ENCODE measurements at regions not wholly inside any gene's neighbourhood (a gene's known extent, or its start where the extent isn't known, plus 50 kb on each side); places are given as distances from the start of the nearest gene placed in this dataset.

GRCh38 chr3:13188181-13188779 is 115.1 kb upstream of the IQSEC1 start:
- H3K9me3 ChIP-seq (ENCODE audit: control insufficient read depth in 4 of 4, insufficient read depth in 3 of 4, low read length in 3 of 4): peaks cover 0 to 13% (median 0%) of the 10 kb centered on the region in 4 donors
- no peak overlapping the region for H3K9ac ChIP-seq (ENCODE audit: insufficient read depth in 1 of 2, low read length in 2 of 2)
- H3K27ac ChIP-seq (ENCODE audit: low read depth in 1 of 2, low read length in 1 of 2): no peak overlapping the region
- TF ChIP-seq CTCF (IDR thresholded peaks at IDR 0.05; ENCODE audit: control extremely low read depth, extremely low read depth): no peak
- H3K27me3 ChIP-seq (ENCODE audit: control insufficient read depth in 3 of 3, insufficient read depth in 3 of 3, low read length in 2 of 3): no peaks in the 10 kb centered on the region
- DNase-seq: no peak
- 89 to 95% methylated on average over 4 of the region's 4 CpGs for WGBS, 2 donors
- H3K36me3 ChIP-seq (ENCODE audit: control insufficient read depth in 4 of 4, insufficient read depth in 4 of 4, low read length in 4 of 4): no peaks in the 10 kb centered on the region
- no peaks in the 10 kb centered on the region for H3K4me1 ChIP-seq (ENCODE audit: control insufficient read depth in 5 of 5, insufficient read depth in 5 of 5, low read length in 5 of 5)
- H3K4me3 ChIP-seq: no peak overlapping the region
- ATAC-seq (ENCODE audit: insufficient read depth, low FRiP score): no peak

DNA sequence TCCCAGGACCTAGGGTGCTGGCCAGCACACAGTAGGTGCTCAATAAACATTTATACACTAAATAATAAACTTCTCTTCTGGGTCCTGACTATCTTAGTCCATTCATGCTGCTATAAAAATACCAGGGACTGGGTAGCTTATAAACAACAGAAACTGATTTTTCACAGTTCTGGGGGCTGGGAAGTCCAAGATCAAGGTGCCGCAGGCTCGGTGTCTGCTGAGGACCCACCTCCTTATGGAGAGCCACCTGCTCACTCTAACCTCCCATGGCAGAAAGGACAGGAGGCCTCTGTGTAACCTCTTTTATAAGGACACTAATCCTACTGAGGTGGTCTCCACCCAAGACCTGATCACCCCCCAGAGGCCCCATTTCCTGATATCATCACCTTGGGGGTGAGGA is 114.4 kb upstream of the IQSEC1 start:
- 95 to 97% methylated on average over 2 of the region's 2 CpGs for WGBS, 2 donors
- TF ChIP-seq CTCF (IDR thresholded peaks at IDR 0.05; ENCODE audit: control extremely low read depth, extremely low read depth): no peak

GRCh38 chr3:13186435-13186815 is 113.2 kb upstream of the IQSEC1 start:
- WGBS, 2 donors: 69 to 83% methylated on average over 9 of the region's 9 CpGs

More for the DNA sequence above, 114.4 kb upstream of the IQSEC1 start:
- DNase-seq (no peak), ATAC-seq (ENCODE audit: insufficient read depth, low FRiP score) (no peak)
- Histone ChIP-seq H3K27me3 (ENCODE audit: control insufficient read depth in 3 of 3, insufficient read depth in 3 of 3, low read length in 2 of 3) (no peaks in the 10 kb centered on the region), H3K36me3 (ENCODE audit: control insufficient read depth in 4 of 4, insufficient read depth in 4 of 4, low read length in 4 of 4) (no peaks in the 10 kb centered on the region), H3K4me1 (ENCODE audit: control insufficient read depth in 5 of 5, insufficient read depth in 5 of 5, low read length in 5 of 5) (no peaks in the 10 kb centered on the region), H3K4me3 (no peak overlapping the region), H3K9ac (ENCODE audit: insufficient read depth in 1 of 2, low read length in 2 of 2) (no peak overlapping the region), H3K9me3 (ENCODE audit: control insufficient read depth in 4 of 4, insufficient read depth in 3 of 4, low read length in 3 of 4) (peaks cover 0 to 13% (median 0%) of the 10 kb centered on the region in 4 donors), H3K27ac (ENCODE audit: low read depth in 1 of 2, low read length in 1 of 2) (no peak overlapping the region)

More at GRCh38 chr3:13186435-13186815, 113.2 kb upstream of the IQSEC1 start:
- Histone ChIP-seq H3K4me1 (ENCODE audit: control insufficient read depth in 5 of 5, insufficient read depth in 5 of 5, low read length in 5 of 5) (no peaks in the 10 kb centered on the region), H3K9ac (ENCODE audit: insufficient read depth in 1 of 2, low read length in 2 of 2) (no peak overlapping the region), H3K36me3 (ENCODE audit: control insufficient read depth in 4 of 4, insufficient read depth in 4 of 4, low read length in 4 of 4) (no peaks in the 10 kb centered on the region), H3K27me3 (ENCODE audit: control insufficient read depth in 3 of 3, insufficient read depth in 3 of 3, low read length in 2 of 3) (no peaks in the 10 kb centered on the region), H3K9me3 (ENCODE audit: control insufficient read depth in 4 of 4, insufficient read depth in 3 of 4, low read length in 3 of 4) (peaks cover 0 to 14% (median 0%) of the 10 kb centered on the region in 4 donors), H3K27ac (ENCODE audit: low read depth in 1 of 2, low read length in 1 of 2) (no peak overlapping the region), H3K4me3 (no peak overlapping the region)
- ATAC-seq (ENCODE audit: insufficient read depth, low FRiP score): no peak
- DNase-seq: no peak
- no peak for TF ChIP-seq CTCF (IDR thresholded peaks at IDR 0.05; ENCODE audit: control extremely low read depth, extremely low read depth)
